NCI-H2171 treated with DMSO at 0.1 percent for 48 hours (cell line): ENCODE measurements at regions not wholly inside any gene's neighbourhood (a gene's known extent, or its start where the extent isn't known, plus 50 kb on each side); places are given as distances from the start of the nearest gene placed in this dataset.

Experiments used
- DNase-seq: peaks from one replicate; lab custom pipeline; 2025; lab: John Stamatoyannopoulos, UW

GRCh38 chr4:135605076-135605475, 1403.5 kb upstream of the PABPC4L start:
- DNase-seq, result no peak

- DNase-seq, result no peak
Observed at GRCh38 chr4:135604531-135604930, 1402.9 kb upstream of the PABPC4L start.

- no peak for DNase-seq
Observed at GRCh38 chr4:135601351-135601750, 1399.8 kb upstream of the PABPC4L start.

- DNase-seq, result no peak
Observed at GRCh38 chr4:135598151-135598550, 1396.6 kb upstream of the PABPC4L start.

GRCh38 chr4:135594521-135594920, 1392.9 kb upstream of the PABPC4L start:
- no peak for DNase-seq

GRCh38 chr4:135575041-135575440, 1373.5 kb upstream of the PABPC4L start:
- DNase-seq, result no peak

- DNase-seq, result no peak
Observed at GRCh38 chr4:135573251-135573650, 1371.7 kb upstream of the PABPC4L start.

- no peak for DNase-seq
Observed at GRCh38 chr4:135564090-135564489, 1362.5 kb upstream of the PABPC4L start.

- no peak for DNase-seq
Observed at GRCh38 chr4:135553213-135553612, 1351.6 kb upstream of the PABPC4L start.

GRCh38 chr4:135552131-135552530, 1350.5 kb upstream of the PABPC4L start:
- no peak for DNase-seq

- DNase-seq, result no peak
Observed at GRCh38 chr4:135548711-135549110, 1347.1 kb upstream of the PABPC4L start.

- no peak for DNase-seq
Observed at GRCh38 chr4:135545616-135546317, 1344.2 kb upstream of the PABPC4L start.

GRCh38 chr4:135538698-135539097, 1337.1 kb upstream of the PABPC4L start:
- no peak for DNase-seq

- DNase-seq, result no peak
Observed at GRCh38 chr4:135533053-135533452, 1331.5 kb upstream of the PABPC4L start.

GRCh38 chr4:135532132-135532531, 1330.5 kb upstream of the PABPC4L start:
- DNase-seq, result no peak

GRCh38 chr4:135515295-135515694, 1313.7 kb upstream of the PABPC4L start:
- no peak for DNase-seq

- DNase-seq, result no peak
Observed at GRCh38 chr4:135510582-135510981, 1309.0 kb upstream of the PABPC4L start.

GRCh38 chr4:135508006-135508714, 1306.6 kb upstream of the PABPC4L start:
- DNase-seq, result no peak

- no peak for DNase-seq
Observed at GRCh38 chr4:135497563-135498152, 1296.1 kb upstream of the PABPC4L start.

GRCh38 chr4:135492439-135492838, 1290.8 kb upstream of the PABPC4L start:
- DNase-seq, result no peak

- DNase-seq, result no peak
Observed at GRCh38 chr4:135485371-135485770, 1283.8 kb upstream of the PABPC4L start.

GRCh38 chr4:135476272-135476671, 1274.7 kb upstream of the PABPC4L start:
- no peak for DNase-seq

- DNase-seq, result no peak
Observed at GRCh38 chr4:135464311-135464710, 1262.7 kb upstream of the PABPC4L start.
